SK-N-SH treated with all-trans-retinoic acid at 6 μM for 48 hours (cell line): ENCODE measurements at regions not wholly inside any gene's neighbourhood (a gene's known extent, or its start where the extent isn't known, plus 50 kb on each side); places are given as distances from the start of the nearest gene placed in this dataset.

Experiments
- OSR1 ChIP-seq: fragments of 250-450 bp; sonication (Bioruptor Pico); IDR thresholded peaks from 2 replicates; pipeline ENCODE4 v1.8.0; 2022; ENCODE audit warnings: moderate library complexity, mild to moderate bottlenecking, inconsistent platforms
- PPARA ChIP-seq: fragments of 250-450 bp; sonication (Bioruptor Pico); IDR thresholded peaks from 2 replicates; pipeline ENCODE4 v1.5.0; 2020; ENCODE audit warnings: mild to moderate bottlenecking, borderline replicate concordance
- RARB ChIP-seq: fragments of 250-450 bp; sonication (Bioruptor Pico); IDR thresholded peaks from 2 replicates; pipeline ENCODE4 v1.8.0; 2021; ENCODE audit warnings: mild to moderate bottlenecking, moderate library complexity
- TOX ChIP-seq: fragments of 250-450 bp; sonication (Bioruptor Pico); IDR thresholded peaks from 2 replicates; pipeline ENCODE4 v1.8.0; 2021; ENCODE audit warnings: mild to moderate bottlenecking, moderate library complexity, borderline replicate concordance
- ZFP3 ChIP-seq: fragments of 250-450 bp; sonication (Bioruptor Pico); IDR thresholded peaks from 2 replicates; pipeline ENCODE4 v1.5.0; 2020; ENCODE audit warnings: mild to moderate bottlenecking, moderate library complexity
- TF ChIP-seq, protein P1 (sequence below): fragments of 250-450 bp; sonication (Bioruptor Pico); IDR thresholded peaks from 2 replicates; pipeline ENCODE4 v1.5.0; 2020; ENCODE audit warnings: mild to moderate bottlenecking, moderate library complexity

DNA sequence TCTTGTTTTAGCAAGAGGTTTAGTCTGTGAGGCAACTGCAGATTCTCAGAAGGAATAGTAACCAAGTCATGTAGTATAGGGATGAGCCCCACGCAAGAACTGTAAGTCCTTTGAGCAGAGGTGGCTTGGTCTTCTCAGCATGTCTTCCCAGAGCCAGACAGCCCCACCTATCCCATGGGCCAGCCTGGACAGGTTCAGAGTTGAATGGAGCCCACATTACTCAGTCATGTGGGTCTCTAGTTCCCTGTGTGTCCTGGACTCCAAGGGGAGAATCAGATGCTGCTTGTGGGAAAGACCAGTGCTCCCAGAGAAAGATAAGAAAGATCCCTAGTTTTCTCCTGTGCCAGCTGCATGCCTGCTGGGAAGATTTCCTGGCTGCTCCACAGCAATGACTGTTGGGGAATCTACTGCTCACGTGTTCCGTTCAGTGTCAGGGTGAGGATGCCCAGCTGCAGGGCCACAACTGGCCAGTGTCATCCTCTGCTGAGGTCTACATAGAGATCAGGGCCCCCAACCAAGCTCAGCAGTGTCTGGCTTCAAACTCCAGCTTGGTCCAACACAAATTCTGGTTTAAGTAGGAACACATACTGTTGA, 66.9 kb upstream of the UNC5B start:
- TF ChIP-seq TOX (CRISPR knock-in tag) = no peak
- no peak for TF ChIP-seq ZFP3 (CRISPR knock-in tag)
- TF ChIP-seq RARB (CRISPR knock-in tag) = no peak
- TF ChIP-seq, protein P1, sequence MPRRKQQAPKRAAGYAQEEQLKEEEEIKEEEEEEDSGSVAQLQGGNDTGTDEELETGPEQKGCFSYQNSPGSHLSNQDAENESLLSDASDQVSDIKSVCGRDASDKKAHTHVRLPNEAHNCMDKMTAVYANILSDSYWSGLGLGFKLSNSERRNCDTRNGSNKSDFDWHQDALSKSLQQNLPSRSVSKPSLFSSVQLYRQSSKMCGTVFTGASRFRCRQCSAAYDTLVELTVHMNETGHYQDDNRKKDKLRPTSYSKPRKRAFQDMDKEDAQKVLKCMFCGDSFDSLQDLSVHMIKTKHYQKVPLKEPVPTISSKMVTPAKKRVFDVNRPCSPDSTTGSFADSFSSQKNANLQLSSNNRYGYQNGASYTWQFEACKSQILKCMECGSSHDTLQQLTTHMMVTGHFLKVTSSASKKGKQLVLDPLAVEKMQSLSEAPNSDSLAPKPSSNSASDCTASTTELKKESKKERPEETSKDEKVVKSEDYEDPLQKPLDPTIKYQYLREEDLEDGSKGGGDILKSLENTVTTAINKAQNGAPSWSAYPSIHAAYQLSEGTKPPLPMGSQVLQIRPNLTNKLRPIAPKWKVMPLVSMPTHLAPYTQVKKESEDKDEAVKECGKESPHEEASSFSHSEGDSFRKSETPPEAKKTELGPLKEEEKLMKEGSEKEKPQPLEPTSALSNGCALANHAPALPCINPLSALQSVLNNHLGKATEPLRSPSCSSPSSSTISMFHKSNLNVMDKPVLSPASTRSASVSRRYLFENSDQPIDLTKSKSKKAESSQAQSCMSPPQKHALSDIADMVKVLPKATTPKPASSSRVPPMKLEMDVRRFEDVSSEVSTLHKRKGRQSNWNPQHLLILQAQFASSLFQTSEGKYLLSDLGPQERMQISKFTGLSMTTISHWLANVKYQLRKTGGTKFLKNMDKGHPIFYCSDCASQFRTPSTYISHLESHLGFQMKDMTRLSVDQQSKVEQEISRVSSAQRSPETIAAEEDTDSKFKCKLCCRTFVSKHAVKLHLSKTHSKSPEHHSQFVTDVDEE = no peak
- TF ChIP-seq OSR1 (CRISPR knock-in tag) = no peak
- no peak for TF ChIP-seq PPARA (CRISPR knock-in tag)
